DND-41 (cell line): ENCODE measurements at regions not wholly inside any gene's neighbourhood (a gene's known extent, or its start where the extent isn't known, plus 50 kb on each side); places are given as distances from the start of the nearest gene placed in this dataset.

ENCODE experiments used
- EZH2 ChIP-seq: IDR thresholded peaks from 3 replicates; pipeline ENCODE4 v1.6.1; 2012; ENCODE audit warnings: borderline replicate concordance, low read depth, mild to moderate bottlenecking, moderate library complexity, low read length, inconsistent platforms; ENCODE audit not compliant: severe bottlenecking
- TF ChIP-seq, protein P1 (sequence below): IDR thresholded peaks from 2 replicates; pipeline ENCODE4 v1.5.1; 2012; ENCODE audit warnings: borderline replicate concordance, low read length, moderate library complexity, mild to moderate bottlenecking; ENCODE audit not compliant: poor library complexity, severe bottlenecking; ENCODE audit errors: extremely low read depth

GRCh38 chr7:108722561-108722960 is 152.9 kb downstream of the DNAJB9 start:
- TF ChIP-seq, protein P1, sequence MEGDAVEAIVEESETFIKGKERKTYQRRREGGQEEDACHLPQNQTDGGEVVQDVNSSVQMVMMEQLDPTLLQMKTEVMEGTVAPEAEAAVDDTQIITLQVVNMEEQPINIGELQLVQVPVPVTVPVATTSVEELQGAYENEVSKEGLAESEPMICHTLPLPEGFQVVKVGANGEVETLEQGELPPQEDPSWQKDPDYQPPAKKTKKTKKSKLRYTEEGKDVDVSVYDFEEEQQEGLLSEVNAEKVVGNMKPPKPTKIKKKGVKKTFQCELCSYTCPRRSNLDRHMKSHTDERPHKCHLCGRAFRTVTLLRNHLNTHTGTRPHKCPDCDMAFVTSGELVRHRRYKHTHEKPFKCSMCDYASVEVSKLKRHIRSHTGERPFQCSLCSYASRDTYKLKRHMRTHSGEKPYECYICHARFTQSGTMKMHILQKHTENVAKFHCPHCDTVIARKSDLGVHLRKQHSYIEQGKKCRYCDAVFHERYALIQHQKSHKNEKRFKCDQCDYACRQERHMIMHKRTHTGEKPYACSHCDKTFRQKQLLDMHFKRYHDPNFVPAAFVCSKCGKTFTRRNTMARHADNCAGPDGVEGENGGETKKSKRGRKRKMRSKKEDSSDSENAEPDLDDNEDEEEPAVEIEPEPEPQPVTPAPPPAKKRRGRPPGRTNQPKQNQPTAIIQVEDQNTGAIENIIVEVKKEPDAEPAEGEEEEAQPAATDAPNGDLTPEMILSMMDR, result no peak
- no peak for TF ChIP-seq EZH2
